Neural cell (in vitro differentiated cells): ENCODE measurements at regions not wholly inside any gene's neighbourhood (a gene's known extent, or its start where the extent isn't known, plus 50 kb on each side); places are given as distances from the start of the nearest gene placed in this dataset.
A peak's percentile ranks its signal among the peaks of the same experiment; 100 is the strongest.
"Not testable (repeated sequence)": the region's sequence is repeated elsewhere in the genome, so short reads cannot be mapped to it uniquely, and the experiment has no call there.

Experiments
- H2AFZ ChIP-seq: fragments of 200-600, 300-800 bp; sonication (generic), shearing (Covaris generic); 2 replicates; pipeline ENCODE4 v1.6.0; 2014; ENCODE audit warnings: low read depth, mild to moderate bottlenecking, antibody characterized with exemption, low read length, moderate library complexity
- H3F3A ChIP-seq: fragments of 200-600 bp; shearing (Covaris generic); 2 replicates; pipeline ENCODE4 v1.6.1; 2016; ENCODE audit warnings: mild to moderate bottlenecking, moderate library complexity, mixed read lengths, antibody characterized with exemption, low read length; ENCODE audit not compliant: insufficient read depth, poor library complexity, severe bottlenecking
- H3K27ac ChIP-seq: fragments of 200-600, 300-800 bp; sonication (generic), shearing (Covaris generic); 2 replicates; pipeline ENCODE4 v1.5.1; 2014; ENCODE audit warnings: mild to moderate bottlenecking, low read length, moderate library complexity
- H3K27me3 ChIP-seq: fragments of 300-800, 200-600 bp; sonication (generic), shearing (Covaris generic); 2 replicates; pipeline ENCODE4 v1.6.0; 2014; ENCODE audit warnings: mild to moderate bottlenecking, low read depth, low read length, moderate library complexity; ENCODE audit not compliant: insufficient read depth
- H3K36me3 ChIP-seq: fragments of 300-800, 200-600 bp; sonication (generic), shearing (Covaris generic); 2 replicates; pipeline ENCODE4 v1.5.1; 2014; ENCODE audit warnings: mild to moderate bottlenecking, antibody characterized with exemption, low read length, moderate library complexity; ENCODE audit not compliant: insufficient read depth
- H3K4me2 ChIP-seq: fragments of 300-800, 200-600 bp; sonication (generic), shearing (Covaris generic); 2 replicates; pipeline ENCODE4 v1.6.0; 2014; ENCODE audit warnings: mild to moderate bottlenecking, low read length
- H3K4me3 ChIP-seq: fragments of 300-800, 200-600 bp; sonication (generic), shearing (Covaris generic); 2 replicates; pipeline ENCODE4 v1.5.1; 2014; ENCODE audit warnings: mild to moderate bottlenecking, low read length, moderate library complexity
- H3K79me2 ChIP-seq: fragments of 200-600 bp; shearing (Covaris generic); replicated peaks from 2 replicates; pipeline ENCODE4 v1.6.0; 2014; ENCODE audit warnings: mild to moderate bottlenecking, low read length, moderate library complexity; ENCODE audit not compliant: insufficient read depth
- H3K9ac ChIP-seq: fragments of 300-800, 200-600 bp; sonication (generic), shearing (Covaris generic); 2 replicates; pipeline ENCODE4 v1.6.1; 2016; ENCODE audit warnings: mild to moderate bottlenecking, low read length, mixed read lengths
- H3K9me2 ChIP-seq: fragments of 200-600 bp; shearing (Covaris generic); 2 replicates; pipeline ENCODE4 v1.6.1; 2016; ENCODE audit warnings: mild to moderate bottlenecking, low read length, mixed read lengths; ENCODE audit not compliant: insufficient read depth
- H3K9me3 ChIP-seq: fragments of 200-600, 300-800 bp; sonication (generic), shearing (Covaris generic); 2 replicates; pipeline ENCODE4 v1.6.1; 2016; ENCODE audit warnings: mild to moderate bottlenecking, mixed run types, low read length, moderate library complexity, mixed read lengths
- H4K20me1 ChIP-seq: fragments of 200-600 bp; shearing (Covaris generic); 2 replicates; pipeline ENCODE4 v1.6.1; 2016; ENCODE audit warnings: mild to moderate bottlenecking, mixed run types; ENCODE audit not compliant: insufficient read depth
- CTCF ChIP-seq: fragments of 450-650 bp; IDR thresholded peaks from 2 replicates; pipeline ENCODE4 v1.5.1; 2014; ENCODE audit warnings: antibody characterized with exemption, mild to moderate bottlenecking, moderate library complexity; ENCODE audit not compliant: poor library complexity, severe bottlenecking
- EP300 ChIP-seq: fragments of 450-650 bp; conservative IDR thresholded peaks from 2 replicates; pipeline ENCODE4 v1.6.1; 2014; ENCODE audit warnings: antibody characterized with exemption, mild to moderate bottlenecking, moderate library complexity; ENCODE audit not compliant: poor library complexity, severe bottlenecking
- EZH2 ChIP-seq: fragments of 200-600, 300-800 bp; shearing (Covaris generic), sonication (generic); IDR thresholded peaks from 2 replicates; pipeline ENCODE4 v1.6.1; 2014; ENCODE audit warnings: antibody characterized with exemption, low read length, borderline replicate concordance, mild to moderate bottlenecking; ENCODE audit not compliant: insufficient read depth, poor library complexity, severe bottlenecking
- MXI1 ChIP-seq: fragments of 450-650 bp; conservative IDR thresholded peaks from 2 replicates; pipeline ENCODE4 v1.6.1; 2014; ENCODE audit warnings: antibody characterized with exemption, mild to moderate bottlenecking; ENCODE audit not compliant: poor library complexity, severe bottlenecking
- POLR2AphosphoS5 ChIP-seq: IDR thresholded peaks from 2 replicates; pipeline ENCODE4 v1.6.1; 2012
- REST ChIP-seq: IDR thresholded peaks from 2 replicates; pipeline ENCODE4 v1.6.1; 2012; ENCODE audit warnings: borderline replicate concordance
- SMC3 ChIP-seq: fragments of 450-650 bp; conservative IDR thresholded peaks from 2 replicates; pipeline ENCODE4 v1.6.1; 2014; ENCODE audit warnings: antibody characterized with exemption, mild to moderate bottlenecking, moderate library complexity; ENCODE audit not compliant: poor library complexity
- TAF1 ChIP-seq: IDR thresholded peaks from 2 replicates; pipeline ENCODE4 v1.6.1; 2012; ENCODE audit warnings: low read depth

- H3K4me2 ChIP-seq: no peak overlapping the region
- no peak overlapping the region for H3K4me3 ChIP-seq
- H3K36me3 ChIP-seq: no peaks in the 10 kb centered on the region
- no peaks in the 10 kb centered on the region for H3F3A ChIP-seq
- no peak overlapping the region for H3K9ac ChIP-seq
- no peaks in the 10 kb centered on the region for H3K27me3 ChIP-seq
- no peaks in the 10 kb centered on the region for H3K9me2 ChIP-seq
- no peaks in the 10 kb centered on the region for H3K9me3 ChIP-seq
- H3K79me2 ChIP-seq: no peaks in the 10 kb centered on the region
- no peaks in the 10 kb centered on the region for H4K20me1 ChIP-seq
- H3K27ac ChIP-seq: no peak overlapping the region
- TF ChIP-seq EP300: no peak
- TF ChIP-seq MXI1: no peak
- no peak for TF ChIP-seq REST
- TF ChIP-seq TAF1: no peak
- no peak for TF ChIP-seq CTCF
- no peak overlapping the region for H2AFZ ChIP-seq
Observed at GRCh38 chr6:115131709-115132490, 789.1 kb upstream of the HS3ST5 start.

- not testable (repeated sequence) for H2AFZ ChIP-seq, H3K4me3 ChIP-seq, H3K9ac ChIP-seq, H3K27me3 ChIP-seq, H4K20me1 ChIP-seq, H3K9me3 ChIP-seq, H3K4me2 ChIP-seq, H3K79me2 ChIP-seq, H3F3A ChIP-seq, H3K27ac ChIP-seq, H3K9me2 ChIP-seq, H3K36me3 ChIP-seq
Observed at GRCh38 chr6:115121513-115121912, 778.7 kb upstream of the HS3ST5 start.

GRCh38 chr6:115120391-115120790 lies 777.6 kb upstream of the HS3ST5 start:
- Histone ChIP-seq H3K36me3 (no peaks in the 10 kb centered on the region), H3K79me2 (no peaks in the 10 kb centered on the region), H3K4me2 (no peak overlapping the region), H3K27ac (no peak overlapping the region), H2AFZ (no peak overlapping the region), H3K9me2 (no peaks in the 10 kb centered on the region), H3F3A (peaks cover 6% of the 10 kb centered on the region), H3K27me3 (no peaks in the 10 kb centered on the region), H3K4me3 (no peak overlapping the region), H4K20me1 (no peaks in the 10 kb centered on the region), H3K9me3 (no peaks in the 10 kb centered on the region), H3K9ac (no peak overlapping the region)
- TF ChIP-seq EZH2 (no peak), EP300 (peak; percentile 70), REST (no peak), MXI1 (no peak), CTCF (no peak), TAF1 (no peak), POLR2AphosphoS5 (peak; percentile 90), SMC3 (no peak)
